Stromal cell of bone marrow (primary cell): ENCODE measurements at regions not wholly inside any gene's neighbourhood (a gene's known extent, or its start where the extent isn't known, plus 50 kb on each side); places are given as distances from the start of the nearest gene placed in this dataset.
A peak's percentile ranks its signal among the peaks of the same experiment; 100 is the strongest.

Experiments used
- DNase-seq: peaks from one replicate; pipeline ENCODE4 v3.0.0-alpha.2; 2012; ENCODE audit warnings: low read depth

GRCh38 chr5:167557359-167557758 lies 734.1 kb upstream of the WWC1 start:
- no peak for DNase-seq

GRCh38 chr5:167561796-167562195 lies 729.6 kb upstream of the WWC1 start:
- DNase-seq: no peak

GRCh38 chr5:167564275-167564674 lies 727.2 kb upstream of the WWC1 start:
- no peak for DNase-seq

- DNase-seq: no peak
Measured at GRCh38 chr5:167565189-167565954, 726.1 kb upstream of the WWC1 start.

GRCh38 chr5:167570431-167570830 lies 721.0 kb upstream of the WWC1 start:
- no peak for DNase-seq

GRCh38 chr5:167571824-167572223 lies 719.6 kb upstream of the WWC1 start:
- no peak for DNase-seq

- DNase-seq: no peak
Measured at GRCh38 chr5:167573370-167574127, 717.9 kb upstream of the WWC1 start.

- no peak for DNase-seq
Measured at GRCh38 chr5:167574464-167574863, 717.0 kb upstream of the WWC1 start.

GRCh38 chr5:167575330-167575729 lies 716.1 kb upstream of the WWC1 start:
- DNase-seq: no peak

GRCh38 chr5:167576126-167576525 lies 715.3 kb upstream of the WWC1 start:
- no peak for DNase-seq

GRCh38 chr5:167576897-167577296 lies 714.5 kb upstream of the WWC1 start:
- no peak for DNase-seq

GRCh38 chr5:167577616-167578015 lies 713.8 kb upstream of the WWC1 start:
- no peak for DNase-seq

- DNase-seq: peak; percentile 55
Measured at GRCh38 chr5:167578977-167579692, 712.3 kb upstream of the WWC1 start.

- DNase-seq: no peak
Measured at GRCh38 chr5:167579693-167580055, 711.8 kb upstream of the WWC1 start.

- no peak for DNase-seq
Measured at GRCh38 chr5:167580608-167581007, 710.8 kb upstream of the WWC1 start.

- no peak for DNase-seq
Measured at GRCh38 chr5:167582283-167582682, 709.2 kb upstream of the WWC1 start.

GRCh38 chr5:167582886-167583285 lies 708.6 kb upstream of the WWC1 start:
- DNase-seq: no peak

- no peak for DNase-seq
Measured at GRCh38 chr5:167585184-167585583, 706.3 kb upstream of the WWC1 start.

- no peak for DNase-seq
Measured at GRCh38 chr5:167587772-167588437, 703.5 kb upstream of the WWC1 start.

GRCh38 chr5:167592114-167592513 lies 699.3 kb upstream of the WWC1 start:
- DNase-seq: no peak

GRCh38 chr5:167593329-167594060 lies 698.0 kb upstream of the WWC1 start:
- no peak for DNase-seq

- no peak for DNase-seq
Measured at GRCh38 chr5:167594061-167594435, 697.4 kb upstream of the WWC1 start.
